ENCODE measurements at regions not wholly inside any gene's neighbourhood (a gene's known extent, or its start where the extent isn't known, plus 50 kb on each side); places are given as distances from the start of the nearest gene placed in this dataset.

GRCh38 chr7:89777499-89777898 is 376.8 kb upstream of the STEAP1 start:
- no peaks in the 10 kb centered on the region for H3K9me3 ChIP-seq (replicated peaks; ENCODE audit: control insufficient read depth, insufficient read depth, low read depth, low read length)
- no peaks in the 10 kb centered on the region for H3K36me3 ChIP-seq (ENCODE audit: control insufficient read depth, insufficient read depth, low read length)
- intact Hi-C loops (cut with micrococcal nuclease): no loop called here
- in situ Hi-C loops (cut with MboI): no loop called here
- H3K27me3 ChIP-seq (ENCODE audit: control insufficient read depth in 2 of 2, insufficient read depth in 2 of 2, low read length in 2 of 2): no peaks in the 10 kb centered on the region
- H3K4me2 ChIP-seq (ENCODE audit: insufficient read depth, low read length): no peak overlapping the region
- no peaks in the 10 kb centered on the region for H3K9me1 ChIP-seq (ENCODE audit: control insufficient read depth, insufficient read depth, low read length)
- no peak for FAIRE-seq
- POLR2A ChIA-PET: no interaction called here
- no peak for DNase-seq (ENCODE audit: extremely low read depth in 1 of 4, low spot score in 3 of 4)
- no peaks in the 10 kb centered on the region for H3K79me2 ChIP-seq (ENCODE audit: control insufficient read depth, insufficient read depth, low read length)
- no peaks in the 10 kb centered on the region for H3K4me1 ChIP-seq (replicated peaks in 1 of 2; ENCODE audit: control insufficient read depth in 2 of 2, insufficient read depth in 2 of 2, low read length in 2 of 2)
- CTCF ChIA-PET (ENCODE audit: low intra/inter-chr PET ratio): no interaction called here
- no peak overlapping the region for H3K9ac ChIP-seq (ENCODE audit: insufficient read depth in 1 of 2, low read depth in 2 of 2, low read length in 2 of 2)
- H4K20me1 ChIP-seq (replicated peaks; ENCODE audit: control insufficient read depth, insufficient read depth, low read length): no peaks in the 10 kb centered on the region
- no peak overlapping the region for H2AFZ ChIP-seq (ENCODE audit: low read depth, low read length)
- BruUV-seq (replicated peaks): no TSS peak
- H3K27ac ChIP-seq (ENCODE audit: extremely low read depth, low read depth, low read length): no peak overlapping the region
- ATAC-seq: no peak
- no peak overlapping the region for H3K4me3 ChIP-seq
- TF ChIP-seq MGA (IDR thresholded peaks at IDR 0.05) (no peak), GMEB1 (CRISPR knock-in tag; IDR thresholded peaks at IDR 0.05) (no peak), COPS2 (conservative IDR thresholded peaks at IDR 0.05) (no peak), ARID3A (IDR thresholded peaks at IDR 0.05; ENCODE audit: borderline replicate concordance, low read depth, low read length) (no peak), LEF1 (IDR thresholded peaks at IDR 0.05) (no peak), ZNF431 (CRISPR knock-in tag; IDR thresholded peaks at IDR 0.05) (no peak), NBN (IDR thresholded peaks at IDR 0.05; ENCODE audit: low read depth) (no peak)

Data from K562 (cell line).